ENCODE measurements at regions not wholly inside any gene's neighbourhood (a gene's known extent, or its start where the extent isn't known, plus 50 kb on each side); places are given as distances from the start of the nearest gene placed in this dataset.

- no peak overlapping the region for H3K27ac Mint-ChIP-seq
- ChIA-PET POLR2A (no interaction called here), CTCF (interaction anchor here (1.1 kb wide), 1 partner anchor 266 kb away, joined by 3 read pairs; no protein-coding TSS in a partner anchor)
- no peaks in the 10 kb centered on the region for H3K9me3 Mint-ChIP-seq
- TF ChIP-seq SP1 (CRISPR knock-in tag; conservative IDR thresholded peaks at IDR 0.05) (no peak), NFATC4 (CRISPR knock-in tag; IDR thresholded peaks at IDR 0.05) (no peak), ZNF671 (CRISPR knock-in tag; IDR thresholded peaks at IDR 0.05) (no peak), STAT6 (CRISPR knock-in tag; conservative IDR thresholded peaks at IDR 0.05; ENCODE audit: low read depth) (no peak), HMGA2 (CRISPR knock-in tag; IDR thresholded peaks at IDR 0.05) (no peak)
- no peak; the same call in 1 of the 2 replicates for ATAC-seq
- no peak for DNase-seq (ENCODE audit: low spot score)
- H3K4me3 Mint-ChIP-seq, result no peak overlapping the region
- peaks cover 4% of the 10 kb centered on the region for H3K4me1 Mint-ChIP-seq
- no peaks in the 10 kb centered on the region for H3K27me3 Mint-ChIP-seq (ENCODE audit: low read depth)
- no peaks in the 10 kb centered on the region for H3K36me3 Mint-ChIP-seq
Observed at GRCh38 chrX:140317462-140317861, 187.4 kb downstream of the SOX3 start.

- ChIA-PET POLR2A (no interaction called here), CTCF (no interaction called here)
- ATAC-seq (no peak), DNase-seq (ENCODE audit: low spot score) (no peak)
- no peak overlapping the region for H3K27ac Mint-ChIP-seq
- H3K27me3 Mint-ChIP-seq (ENCODE audit: low read depth), result no peaks in the 10 kb centered on the region
- no peaks in the 10 kb centered on the region for H3K36me3 Mint-ChIP-seq
- H3K4me3 Mint-ChIP-seq, result no peak overlapping the region
- peaks cover 36% of the 10 kb centered on the region for H3K4me1 Mint-ChIP-seq
- no peaks in the 10 kb centered on the region for H3K9me3 Mint-ChIP-seq
- TF ChIP-seq MAX (CRISPR knock-in tag; IDR thresholded peaks at IDR 0.05) (no peak), RELA (CRISPR knock-in tag; IDR thresholded peaks at IDR 0.05; ENCODE audit: borderline replicate concordance) (no peak), IRF1 (CRISPR knock-in tag; IDR thresholded peaks at IDR 0.05) (no peak), FOXK1 (CRISPR knock-in tag; IDR thresholded peaks at IDR 0.05) (no peak), ZNF232 (CRISPR knock-in tag; IDR thresholded peaks at IDR 0.05) (no peak), MLX (CRISPR knock-in tag; IDR thresholded peaks at IDR 0.05) (no peak), PRRX2 (CRISPR knock-in tag; IDR thresholded peaks at IDR 0.05) (no peak), AR (CRISPR knock-in tag; IDR thresholded peaks at IDR 0.05) (no peak), ZBTB43 (CRISPR knock-in tag; IDR thresholded peaks at IDR 0.05) (no peak), ATF6 (CRISPR knock-in tag; IDR thresholded peaks at IDR 0.05) (no peak), ETV6 (CRISPR knock-in tag; IDR thresholded peaks at IDR 0.05) (no peak), ARID4B (CRISPR knock-in tag; IDR thresholded peaks at IDR 0.05; ENCODE audit: borderline replicate concordance) (no peak), RORB (CRISPR knock-in tag; IDR thresholded peaks at IDR 0.05) (no peak), FOXP1 (CRISPR knock-in tag; IDR thresholded peaks at IDR 0.05; ENCODE audit: borderline replicate concordance) (no peak)
Observed at GRCh38 chrX:140298960-140299825, 205.7 kb downstream of the SOX3 start.

All from WTC11 (cell line).